GM12874 (cell line): ENCODE measurements at regions not wholly inside any gene's neighbourhood (a gene's known extent, or its start where the extent isn't known, plus 50 kb on each side); places are given as distances from the start of the nearest gene placed in this dataset.

Source experiments
- CTCF ChIP-seq: IDR thresholded peaks from 2 replicates; pipeline ENCODE4 v1.5.1; 2011; ENCODE audit warnings: low read depth, mild to moderate bottlenecking, control low read depth, low read length, moderate library complexity; ENCODE audit not compliant: insufficient read depth

- TF ChIP-seq CTCF = no peak
These were observed 251.8 kb upstream of the OPRM1 start for GRCh38 chr6:153787341-153787606.

DNA sequence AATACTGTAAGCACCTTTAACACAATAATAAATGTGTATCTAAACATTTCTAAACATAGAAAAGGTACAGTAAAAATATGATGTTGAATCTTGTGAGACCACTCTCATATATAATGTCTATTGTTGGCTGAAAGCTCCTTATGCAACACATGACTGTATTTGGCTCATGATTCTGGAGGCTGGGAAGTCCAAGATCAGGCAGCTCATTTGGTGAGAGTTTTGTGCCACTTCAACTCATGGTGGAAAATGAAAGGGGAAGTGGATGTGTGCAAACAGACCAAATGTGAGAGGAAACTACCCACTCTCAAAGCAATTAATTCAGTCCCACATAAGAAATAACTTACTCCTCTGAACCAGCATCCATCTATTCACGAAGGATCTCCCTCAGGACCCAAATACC, 257.7 kb upstream of the OPRM1 start:
- TF ChIP-seq CTCF = no peak

DNA sequence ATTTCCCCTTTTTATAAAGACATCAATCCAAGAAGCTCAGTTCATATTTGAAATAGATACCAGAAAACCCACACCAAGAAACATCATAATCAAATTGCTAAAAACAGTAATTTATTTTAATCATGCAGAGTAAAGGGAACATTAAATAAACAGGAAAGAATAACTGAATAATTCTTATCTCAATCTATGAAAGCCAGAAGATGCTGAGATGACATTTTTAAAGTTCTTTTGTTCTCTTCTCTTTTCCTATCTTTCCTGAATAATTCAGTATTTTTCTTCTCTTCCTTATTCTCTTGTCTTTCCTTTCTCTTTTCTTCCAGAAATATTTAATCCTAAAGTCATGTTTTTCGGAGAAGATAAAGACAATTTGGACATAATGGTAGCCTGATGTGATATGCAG, 259.0 kb upstream of the OPRM1 start:
- TF ChIP-seq CTCF = no peak

- TF ChIP-seq CTCF = no peak
These were observed 260.8 kb upstream of the OPRM1 start for GRCh38 chr6:153778216-153778615.

- TF ChIP-seq CTCF = no peak
These were observed 267.5 kb upstream of the OPRM1 start for GRCh38 chr6:153771577-153771976.

GRCh38 chr6:153767127-153767526, 271.9 kb upstream of the OPRM1 start:
- no peak for TF ChIP-seq CTCF

DNA sequence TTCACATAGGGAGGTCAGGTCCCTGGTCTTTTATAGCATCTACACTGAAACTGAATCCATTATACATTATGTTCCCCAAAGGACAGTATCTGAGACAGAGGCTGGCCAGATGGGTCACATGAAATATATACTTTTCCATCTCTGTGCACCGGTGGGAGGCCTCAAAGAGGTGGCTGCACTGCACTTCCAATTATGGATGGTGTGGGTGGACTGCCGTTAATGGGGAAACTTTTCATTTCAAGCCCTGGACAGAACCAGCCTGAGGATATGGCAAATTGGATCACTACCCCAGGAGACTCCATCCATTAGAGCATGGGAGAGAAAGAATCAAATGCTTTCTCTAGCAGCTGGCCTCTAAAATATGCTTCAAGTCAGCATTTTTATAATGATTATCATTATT, 280.5 kb upstream of the OPRM1 start:
- TF ChIP-seq CTCF = no peak

- no peak for TF ChIP-seq CTCF
These were observed 303.3 kb upstream of the OPRM1 start for GRCh38 chr6:153735761-153736160.
